CD8-positive, alpha-beta memory T cell (primary cell): ENCODE measurements at regions not wholly inside any gene's neighbourhood (a gene's known extent, or its start where the extent isn't known, plus 50 kb on each side); places are given as distances from the start of the nearest gene placed in this dataset.

Experiments used
- CTCF ChIA-PET: fragments of 350-600 bp; sonication (Branson Sonifier 250); formaldehyde crosslinking; loops from one replicate; lab custom pipeline; 2021; ENCODE audit warnings: antibody characterized with exemption; lab: Charles Lee
- POLR2A ChIA-PET: fragments of 350-600 bp; sonication (Branson Sonifier 250); formaldehyde crosslinking; loops from one replicate; lab custom pipeline; 2021; ENCODE audit warnings: antibody characterized with exemption; lab: Charles Lee
- DNase-seq, 5 donors: peaks; one replicate each; pipeline versions ENCODE4 v3.0.0 to v3.0.0-alpha.2; 2020 to 2022; ENCODE audit warnings: mixed read lengths in 1 of 5
- H3K27ac ChIP-seq: one replicate; pipeline ENCODE4 v1.7.0; 2013; ENCODE audit warnings: low read depth, mild to moderate bottlenecking, low read length, moderate library complexity
- H3K27me3 ChIP-seq: 2 replicates; pipeline ENCODE4 v1.7.0; 2013; ENCODE audit warnings: low read length, mild to moderate bottlenecking; ENCODE audit not compliant: insufficient read depth, poor library complexity, severe bottlenecking
- H3K36me3 ChIP-seq: 2 replicates; pipeline ENCODE4 v1.7.0; 2013; ENCODE audit warnings: mild to moderate bottlenecking, low read length, moderate library complexity; ENCODE audit not compliant: insufficient read depth
- H3K4me1 ChIP-seq: 2 replicates; pipeline ENCODE4 v1.7.0; 2013; ENCODE audit warnings: mild to moderate bottlenecking, low read length, moderate library complexity; ENCODE audit not compliant: insufficient read depth
- H3K4me3 ChIP-seq: 2 replicates; pipeline ENCODE4 v1.7.0; 2013; ENCODE audit warnings: mild to moderate bottlenecking, low read length
- H3K9me3 ChIP-seq: 2 replicates; pipeline ENCODE4 v1.7.0; 2013; ENCODE audit warnings: mild to moderate bottlenecking, low read length
- H3K27ac Mint-ChIP-seq, 8 donors: one replicate each; pipeline ENCODE4 v1.8.0; 2020 to 2021; ENCODE audit warnings: mixed read lengths in 8 of 8, mild to moderate bottlenecking in 6 of 8, inconsistent platforms in 3 of 8, moderate library complexity in 3 of 8
- H3K27me3 Mint-ChIP-seq, 2 donors: one replicate each; pipeline ENCODE4 v1.8.0; 2020 to 2021; ENCODE audit warnings: mixed read lengths in 2 of 2, mild to moderate bottlenecking in 1 of 2, moderate library complexity in 1 of 2
- H3K36me3 Mint-ChIP-seq, 3 donors: one replicate each; pipeline ENCODE4 v1.8.0; 2020 to 2021; ENCODE audit warnings: mixed read lengths in 3 of 3, inconsistent platforms in 1 of 3, mild to moderate bottlenecking in 1 of 3
- H3K4me1 Mint-ChIP-seq, 3 donors: one replicate each; pipeline ENCODE4 v1.8.0; 2020 to 2021; ENCODE audit warnings: mixed read lengths in 3 of 3, inconsistent platforms in 1 of 3, mild to moderate bottlenecking in 1 of 3
- H3K4me3 Mint-ChIP-seq, 7 donors: one replicate each; pipeline ENCODE4 v1.8.0; 2020 to 2021; ENCODE audit warnings: mixed read lengths in 7 of 7, mild to moderate bottlenecking in 6 of 7, moderate library complexity in 4 of 7, inconsistent platforms in 2 of 7
- H3K9me3 Mint-ChIP-seq, 5 donors: one replicate each; pipeline ENCODE4 v1.8.0; 2020 to 2022; ENCODE audit warnings: mixed read lengths in 5 of 5, mild to moderate bottlenecking in 3 of 5, moderate library complexity in 2 of 5, inconsistent platforms in 1 of 5

DNA sequence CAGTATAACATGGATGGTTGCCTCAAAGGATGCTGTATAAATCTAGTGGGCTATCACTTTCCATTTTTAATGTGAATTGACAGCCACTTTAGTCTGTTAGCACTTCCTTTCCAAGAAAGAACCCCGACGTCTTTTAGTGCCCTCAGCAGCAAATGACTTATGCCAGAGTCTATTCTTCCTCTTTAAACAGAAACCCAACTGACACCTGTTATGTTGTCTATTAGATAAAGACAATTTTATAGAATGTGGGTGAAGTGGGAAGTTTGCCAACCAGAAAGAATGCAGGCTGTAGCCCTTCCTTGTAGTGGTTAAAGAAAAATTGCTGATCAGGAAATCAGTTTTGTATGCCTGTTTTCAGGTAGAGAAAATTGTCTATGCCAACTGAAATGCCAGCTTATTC is 344.9 kb downstream of the ZNF326 start:
- Mint-ChIP-seq H3K4me3 (no peak overlapping the region), H3K27ac (no peak overlapping the region), H3K27me3 (peaks cover 1 to 9% of the 10 kb centered on the region in 2 donors), H3K36me3 (no peaks in the 10 kb centered on the region), H3K4me1 (peaks cover 6 to 18% (median 7%) of the 10 kb centered on the region in 3 donors), H3K9me3 (no peaks in the 10 kb centered on the region)
- POLR2A ChIA-PET, result no interaction called here
- CTCF ChIA-PET, result no interaction called here
- Histone ChIP-seq H3K36me3 (no peaks in the 10 kb centered on the region), H3K27ac (no peak overlapping the region), H3K27me3 (no peaks in the 10 kb centered on the region), H3K9me3 (no peaks in the 10 kb centered on the region), H3K4me3 (no peak overlapping the region), H3K4me1 (peaks cover 3% of the 10 kb centered on the region)
- DNase-seq, result no peak

GRCh38 chr1:90336552-90337324 is 341.8 kb downstream of the ZNF326 start:
- ChIA-PET POLR2A (no interaction called here), CTCF (no interaction called here)
- no peak for DNase-seq
- H3K4me3 ChIP-seq, result no peak overlapping the region
- Mint-ChIP-seq H3K27ac (no peak overlapping the region), H3K9me3 (no peaks in the 10 kb centered on the region), H3K4me3 (no peak overlapping the region), H3K4me1 (peaks cover 6 to 18% (median 7%) of the 10 kb centered on the region in 3 donors), H3K27me3 (peaks cover 1 to 9% of the 10 kb centered on the region in 2 donors), H3K36me3 (no peaks in the 10 kb centered on the region)
- no peak overlapping the region for H3K27ac ChIP-seq
- H3K4me1 ChIP-seq, result peaks cover 3% of the 10 kb centered on the region
- no peaks in the 10 kb centered on the region for H3K9me3 ChIP-seq
- no peaks in the 10 kb centered on the region for H3K36me3 ChIP-seq
- H3K27me3 ChIP-seq, result no peaks in the 10 kb centered on the region

GRCh38 chr1:90335558-90335957 is 340.6 kb downstream of the ZNF326 start:
- no peak for DNase-seq
- CTCF ChIA-PET, result no interaction called here
- Mint-ChIP-seq H3K4me3 (no peak overlapping the region), H3K36me3 (no peaks in the 10 kb centered on the region), H3K9me3 (no peaks in the 10 kb centered on the region), H3K27ac (no peak overlapping the region), H3K4me1 (peaks cover 5 to 15% (median 5%) of the 10 kb centered on the region in 3 donors), H3K27me3 (peaks cover 1 to 9% of the 10 kb centered on the region in 2 donors)
- H3K9me3 ChIP-seq, result no peaks in the 10 kb centered on the region
- no peak overlapping the region for H3K27ac ChIP-seq
- H3K27me3 ChIP-seq, result no peaks in the 10 kb centered on the region
- peaks cover 3% of the 10 kb centered on the region for H3K4me1 ChIP-seq
- H3K4me3 ChIP-seq, result no peak overlapping the region
- POLR2A ChIA-PET, result no interaction called here
- H3K36me3 ChIP-seq, result no peaks in the 10 kb centered on the region

- Mint-ChIP-seq H3K9me3 (no peaks in the 10 kb centered on the region), H3K27me3 (peaks cover 3 to 9% of the 10 kb centered on the region in 2 donors), H3K4me1 (peaks cover 0 to 1% (median 0%) of the 10 kb centered on the region in 3 donors), H3K27ac (no peak overlapping the region), H3K36me3 (no peaks in the 10 kb centered on the region), H3K4me3 (no peak overlapping the region)
- H3K27ac ChIP-seq, result no peak overlapping the region
- ChIA-PET CTCF (no interaction called here), POLR2A (no interaction called here)
- no peaks in the 10 kb centered on the region for H3K27me3 ChIP-seq
- H3K4me3 ChIP-seq, result no peak overlapping the region
- H3K9me3 ChIP-seq, result no peaks in the 10 kb centered on the region
- H3K36me3 ChIP-seq, result no peaks in the 10 kb centered on the region
- H3K4me1 ChIP-seq, result no peaks in the 10 kb centered on the region
- no peak for DNase-seq
Measured at GRCh38 chr1:90334137-90334536, 339.2 kb downstream of the ZNF326 start.

GRCh38 chr1:90325168-90325567 is 330.3 kb downstream of the ZNF326 start:
- Mint-ChIP-seq H3K27ac (no peak overlapping the region), H3K4me1 (no peaks in the 10 kb centered on the region), H3K36me3 (no peaks in the 10 kb centered on the region), H3K4me3 (no peak overlapping the region), H3K27me3 (peaks cover 8 to 20% of the 10 kb centered on the region in 2 donors), H3K9me3 (peaks cover 0 to 6% (median 0%) of the 10 kb centered on the region in 5 donors)
- H3K27me3 ChIP-seq, result no peaks in the 10 kb centered on the region
- no peak for DNase-seq
- no peaks in the 10 kb centered on the region for H3K4me1 ChIP-seq
- ChIA-PET CTCF (no interaction called here), POLR2A (no interaction called here)
- no peak overlapping the region for H3K27ac ChIP-seq
- H3K9me3 ChIP-seq, result no peaks in the 10 kb centered on the region
- H3K4me3 ChIP-seq, result no peak overlapping the region
- H3K36me3 ChIP-seq, result no peaks in the 10 kb centered on the region

- Mint-ChIP-seq H3K4me3 (no peak overlapping the region), H3K36me3 (no peaks in the 10 kb centered on the region), H3K27me3 (peaks cover 3 to 14% of the 10 kb centered on the region in 2 donors), H3K27ac (no peak overlapping the region), H3K4me1 (no peaks in the 10 kb centered on the region), H3K9me3 (peaks cover 0 to 2% (median 0%) of the 10 kb centered on the region in 5 donors)
- CTCF ChIA-PET, result no interaction called here
- POLR2A ChIA-PET, result no interaction called here
- no peak overlapping the region for H3K27ac ChIP-seq
- no peaks in the 10 kb centered on the region for H3K9me3 ChIP-seq
- H3K4me3 ChIP-seq, result no peak overlapping the region
- no peaks in the 10 kb centered on the region for H3K36me3 ChIP-seq
- H3K27me3 ChIP-seq, result no peaks in the 10 kb centered on the region
- DNase-seq, result no peak
- no peaks in the 10 kb centered on the region for H3K4me1 ChIP-seq
Measured at GRCh38 chr1:90322186-90322585, 327.3 kb downstream of the ZNF326 start.

DNA sequence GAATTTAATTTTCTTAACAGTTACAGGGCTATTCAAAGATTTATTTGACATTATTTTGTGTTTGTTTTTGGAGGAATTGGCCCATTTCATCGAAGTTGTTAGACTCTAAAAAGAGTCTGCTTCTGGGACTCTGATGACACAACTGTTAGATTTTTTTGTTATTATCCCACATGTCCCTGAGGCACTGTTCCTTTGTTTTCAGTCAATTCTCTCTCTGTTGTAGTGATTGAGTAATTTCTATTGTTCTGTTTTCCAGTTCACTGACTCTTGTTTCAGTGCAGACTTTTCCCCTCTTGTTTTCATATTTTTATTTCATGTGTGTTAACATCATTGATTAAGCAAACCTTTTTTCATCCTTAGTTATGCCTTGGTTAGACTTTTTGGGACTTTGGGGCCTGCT is 325.0 kb downstream of the ZNF326 start:
- H3K36me3 Mint-ChIP-seq, result no peaks in the 10 kb centered on the region
- ChIA-PET CTCF (no interaction called here), POLR2A (no interaction called here)
- H3K36me3 ChIP-seq, result no peaks in the 10 kb centered on the region
- no peaks in the 10 kb centered on the region for H3K27me3 ChIP-seq
- no peak overlapping the region for H3K27ac Mint-ChIP-seq
- peaks cover 0 to 5% (median 0%) of the 10 kb centered on the region in 5 donors for H3K9me3 Mint-ChIP-seq
- H3K4me1 ChIP-seq, result no peaks in the 10 kb centered on the region
- H3K9me3 ChIP-seq, result no peaks in the 10 kb centered on the region
- no peak overlapping the region for H3K27ac ChIP-seq
- H3K4me3 Mint-ChIP-seq, result no peak overlapping the region
- H3K4me3 ChIP-seq, result no peak overlapping the region
- no peak for DNase-seq
- peaks cover 6 to 10% of the 10 kb centered on the region in 2 donors for H3K27me3 Mint-ChIP-seq
- H3K4me1 Mint-ChIP-seq, result no peaks in the 10 kb centered on the region

- CTCF ChIA-PET, result no interaction called here
- Histone ChIP-seq H3K27me3 (no peaks in the 10 kb centered on the region), H3K4me3 (no peak overlapping the region), H3K4me1 (no peaks in the 10 kb centered on the region), H3K27ac (no peak overlapping the region), H3K36me3 (no peaks in the 10 kb centered on the region), H3K9me3 (no peaks in the 10 kb centered on the region)
- peaks cover 0 to 5% (median 0%) of the 10 kb centered on the region in 5 donors for H3K9me3 Mint-ChIP-seq
- no peak overlapping the region for H3K4me3 Mint-ChIP-seq
- peaks cover 6 to 10% of the 10 kb centered on the region in 2 donors for H3K27me3 Mint-ChIP-seq
- no peak for DNase-seq
- POLR2A ChIA-PET, result no interaction called here
- H3K27ac Mint-ChIP-seq, result no peak overlapping the region
- no peaks in the 10 kb centered on the region for H3K4me1 Mint-ChIP-seq
- H3K36me3 Mint-ChIP-seq, result no peaks in the 10 kb centered on the region
Measured at GRCh38 chr1:90318431-90318830, 323.5 kb downstream of the ZNF326 start.
